ENCODE measurements at regions not wholly inside any gene's neighbourhood (a gene's known extent, or its start where the extent isn't known, plus 50 kb on each side); places are given as distances from the start of the nearest gene placed in this dataset.
"Not testable (repeated sequence)": the region's sequence is repeated elsewhere in the genome, so short reads cannot be mapped to it uniquely, and the experiment has no call there.

GRCh38 chr3:194888916-194889315, 203.2 kb downstream of the FAM43A start:
- H3K4me3 ChIP-seq (ENCODE audit: low read depth, low read length) = no peak overlapping the region
- DNase-seq (ENCODE audit: low read depth) = no peak
- TF ChIP-seq CTCF (IDR thresholded peaks at IDR 0.05; ENCODE audit: control insufficient read depth, extremely low read depth, insufficient read depth) = no peak

- TF ChIP-seq CTCF (IDR thresholded peaks at IDR 0.05; ENCODE audit: control insufficient read depth, extremely low read depth, insufficient read depth) = no peak
- DNase-seq (ENCODE audit: low read depth) = no peak
- no peak overlapping the region for H3K4me3 ChIP-seq (ENCODE audit: low read depth, low read length)
These were observed 204.4 kb downstream of the FAM43A start for GRCh38 chr3:194890091-194890490.

- no peak overlapping the region for H3K4me3 ChIP-seq (ENCODE audit: low read depth, low read length)
- TF ChIP-seq CTCF (IDR thresholded peaks at IDR 0.05; ENCODE audit: control insufficient read depth, extremely low read depth, insufficient read depth) = no peak
- DNase-seq (ENCODE audit: low read depth) = no peak
These were observed 207.7 kb downstream of the FAM43A start for GRCh38 chr3:194893121-194893987.

- no peak overlapping the region for H3K4me3 ChIP-seq (ENCODE audit: low read depth, low read length)
- no peak for DNase-seq (ENCODE audit: low read depth)
- no peak for TF ChIP-seq CTCF (IDR thresholded peaks at IDR 0.05; ENCODE audit: control insufficient read depth, extremely low read depth, insufficient read depth)
These were observed 208.9 kb downstream of the FAM43A start for GRCh38 chr3:194894538-194894937.

- no peak for TF ChIP-seq CTCF (IDR thresholded peaks at IDR 0.05; ENCODE audit: control insufficient read depth, extremely low read depth, insufficient read depth)
- H3K4me3 ChIP-seq (ENCODE audit: low read depth, low read length) = no peak overlapping the region
- no peak for DNase-seq (ENCODE audit: low read depth)
These were observed 215.3 kb downstream of the FAM43A start for GRCh38 chr3:194900854-194901522.

GRCh38 chr3:194903447-194903846, 217.8 kb downstream of the FAM43A start:
- DNase-seq (ENCODE audit: low read depth); H3K4me3 ChIP-seq (ENCODE audit: low read depth, low read length): not testable (repeated sequence)

GRCh38 chr3:194904999-194905398, 219.3 kb downstream of the FAM43A start:
- DNase-seq (ENCODE audit: low read depth); H3K4me3 ChIP-seq (ENCODE audit: low read depth, low read length): not testable (repeated sequence)

GRCh38 chr3:194905696-194906095, 220.0 kb downstream of the FAM43A start:
- no peak for DNase-seq (ENCODE audit: low read depth)

More at GRCh38 chr3:194905696-194906095, 220.0 kb downstream of the FAM43A start:
- TF ChIP-seq CTCF (IDR thresholded peaks at IDR 0.05; ENCODE audit: control insufficient read depth, extremely low read depth, insufficient read depth) = no peak
- no peak overlapping the region for H3K4me3 ChIP-seq (ENCODE audit: low read depth, low read length)

Data from LNCaP clone FGC (cell line).